Activated CD8-positive, alpha-beta memory T cell treated with anti-CD3 and anti-CD28 coated beads for 36 hours (primary cell): ENCODE measurements at regions not wholly inside any gene's neighbourhood (a gene's known extent, or its start where the extent isn't known, plus 50 kb on each side); places are given as distances from the start of the nearest gene placed in this dataset.

Experiments
- CTCF ChIA-PET: fragments of 350-600 bp; sonication (Branson Sonifier 250); formaldehyde crosslinking; loops from one replicate; lab custom pipeline; 2021; ENCODE audit warnings: antibody characterized with exemption; lab: Charles Lee
- POLR2A ChIA-PET: fragments of 350-600 bp; sonication (Branson Sonifier 250); formaldehyde crosslinking; loops from one replicate; lab custom pipeline; 2021; ENCODE audit warnings: antibody characterized with exemption; lab: Charles Lee

GRCh38 chr5:41995193-41995592 is 70.1 kb downstream of the FBXO4 start:
- POLR2A ChIA-PET = no interaction called here
- CTCF ChIA-PET = interaction anchor here (1.0 kb wide), 1 partner anchor 10 kb away, joined by 3 read pairs; no protein-coding TSS in a partner anchor

- ChIA-PET CTCF (no interaction called here), POLR2A (no interaction called here)
Measured at GRCh38 chr5:42001673-42002072, 76.6 kb downstream of the FBXO4 start.

GRCh38 chr5:42003852-42004251 is 78.8 kb downstream of the FBXO4 start:
- CTCF ChIA-PET = interaction anchor here (1.0 kb wide), 1 partner anchor 19 kb away, joined by 3 read pairs; no protein-coding TSS in a partner anchor

GRCh38 chr5:42005561-42006153 is 80.6 kb downstream of the FBXO4 start:
- ChIA-PET CTCF (interaction anchor here (1.0 to 1.3 kb wide), 2 partner anchors 11 to 12 kb away, joined by 3 read pairs; no protein-coding TSS in a partner anchor), POLR2A (no interaction called here)

More at GRCh38 chr5:42003852-42004251, 78.8 kb downstream of the FBXO4 start:
- POLR2A ChIA-PET = interaction anchor here (0.5 kb wide), 1 partner anchor 14 kb away, joined by 3 read pairs; no protein-coding TSS in a partner anchor

GRCh38 chr5:42013561-42013960 is 88.5 kb downstream of the FBXO4 start:
- CTCF ChIA-PET = interaction anchor here (1.1 kb wide), 1 partner anchor 44 kb away, joined by 3 read pairs; no protein-coding TSS in a partner anchor
- POLR2A ChIA-PET = no interaction called here

- POLR2A ChIA-PET = no interaction called here
- CTCF ChIA-PET = no interaction called here
Measured at GRCh38 chr5:42015254-42015653, 90.2 kb downstream of the FBXO4 start.

GRCh38 chr5:42015681-42016080 is 90.6 kb downstream of the FBXO4 start:
- CTCF ChIA-PET = no interaction called here
- POLR2A ChIA-PET = no interaction called here

GRCh38 chr5:42020788-42021530 is 95.9 kb downstream of the FBXO4 start:
- POLR2A ChIA-PET = no interaction called here
- CTCF ChIA-PET = no interaction called here

- ChIA-PET CTCF (no interaction called here), POLR2A (no interaction called here)
Measured at GRCh38 chr5:42021923-42022322, 96.8 kb downstream of the FBXO4 start.

- ChIA-PET CTCF (no interaction called here), POLR2A (no interaction called here)
Measured at GRCh38 chr5:42022383-42022972, 97.4 kb downstream of the FBXO4 start.

- ChIA-PET POLR2A (no interaction called here), CTCF (no interaction called here)
Measured at GRCh38 chr5:42026446-42026845, 101.4 kb downstream of the FBXO4 start.

GRCh38 chr5:42032137-42032536 is 107.1 kb downstream of the FBXO4 start:
- ChIA-PET CTCF (no interaction called here), POLR2A (no interaction called here)

- ChIA-PET POLR2A (no interaction called here), CTCF (no interaction called here)
Measured at GRCh38 chr5:42035526-42035925, 110.4 kb downstream of the FBXO4 start.

GRCh38 chr5:42036379-42036778 is 111.3 kb downstream of the FBXO4 start:
- CTCF ChIA-PET = no interaction called here

GRCh38 chr5:42037379-42037932 is 112.4 kb downstream of the FBXO4 start:
- ChIA-PET CTCF (no interaction called here), POLR2A (no interaction called here)

More at GRCh38 chr5:42036379-42036778, 111.3 kb downstream of the FBXO4 start:
- POLR2A ChIA-PET = no interaction called here

GRCh38 chr5:42043400-42043799 is 118.3 kb downstream of the FBXO4 start:
- CTCF ChIA-PET = no interaction called here

GRCh38 chr5:42057254-42057690 is 132.2 kb downstream of the FBXO4 start:
- CTCF ChIA-PET = interaction anchor here (0.6 to 3.5 kb wide), 8 partner anchors 9 to 201 kb away, joined by 3 to 40 read pairs (median 3); no protein-coding TSS in a partner anchor
- POLR2A ChIA-PET = no interaction called here

More at GRCh38 chr5:42043400-42043799, 118.3 kb downstream of the FBXO4 start:
- POLR2A ChIA-PET = no interaction called here

GRCh38 chr5:42059291-42059690 is 134.2 kb downstream of the FBXO4 start:
- ChIA-PET POLR2A (no interaction called here), CTCF (no interaction called here)

- ChIA-PET POLR2A (no interaction called here), CTCF (no interaction called here)
Measured at GRCh38 chr5:42059778-42060464, 134.8 kb downstream of the FBXO4 start.
